NCI-H128 (cell line): ENCODE measurements at regions not wholly inside any gene's neighbourhood (a gene's known extent, or its start where the extent isn't known, plus 50 kb on each side); places are given as distances from the start of the nearest gene placed in this dataset.
"Not testable (repeated sequence)": the region's sequence is repeated elsewhere in the genome, so short reads cannot be mapped to it uniquely, and the experiment has no call there.

ENCODE experiments used
- DNase-seq: peaks from one replicate; lab custom pipeline; 2025; ENCODE audit not compliant: unreplicated experiment; lab: John Stamatoyannopoulos, UW

DNA sequence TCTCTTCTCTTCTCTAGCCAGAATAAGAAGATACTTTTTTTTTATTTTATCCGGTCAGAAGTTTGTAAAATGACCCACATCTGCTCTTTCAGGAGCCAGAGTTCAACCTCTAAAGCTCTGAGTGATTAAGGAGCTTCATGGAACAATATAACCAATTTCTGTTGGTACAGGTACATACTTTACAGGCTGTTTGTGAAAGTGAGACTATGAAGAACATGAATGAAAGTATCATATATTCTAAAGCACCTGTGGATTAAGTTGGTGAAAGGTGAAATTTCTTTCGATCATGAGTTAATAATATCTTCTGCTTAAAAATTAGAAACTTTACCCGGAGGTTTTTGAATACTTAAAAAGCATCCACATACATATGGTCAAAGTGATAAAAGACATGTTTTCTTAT lies 65.2 kb downstream of the DMRT2 start:
- no peak for DNase-seq

DNA sequence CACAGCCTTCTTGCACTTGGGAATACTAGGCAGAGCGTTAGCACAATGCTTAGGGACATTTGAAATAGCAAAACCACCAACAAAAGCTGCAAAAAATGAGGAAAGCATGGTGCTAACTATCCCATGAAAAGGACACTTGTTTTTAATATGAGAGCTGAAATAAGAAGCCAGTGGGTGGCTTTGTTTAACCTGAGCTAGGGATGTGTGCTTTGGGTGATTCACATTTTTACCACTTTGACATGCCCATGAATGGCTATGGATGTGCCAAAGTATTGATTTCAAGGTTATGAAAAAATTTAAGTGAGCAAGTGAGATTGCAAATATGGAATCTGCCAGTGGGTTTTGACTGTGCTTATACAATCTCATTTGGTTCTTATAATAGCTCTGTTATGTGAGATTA lies 67.3 kb downstream of the DMRT2 start:
- no peak for DNase-seq

DNA sequence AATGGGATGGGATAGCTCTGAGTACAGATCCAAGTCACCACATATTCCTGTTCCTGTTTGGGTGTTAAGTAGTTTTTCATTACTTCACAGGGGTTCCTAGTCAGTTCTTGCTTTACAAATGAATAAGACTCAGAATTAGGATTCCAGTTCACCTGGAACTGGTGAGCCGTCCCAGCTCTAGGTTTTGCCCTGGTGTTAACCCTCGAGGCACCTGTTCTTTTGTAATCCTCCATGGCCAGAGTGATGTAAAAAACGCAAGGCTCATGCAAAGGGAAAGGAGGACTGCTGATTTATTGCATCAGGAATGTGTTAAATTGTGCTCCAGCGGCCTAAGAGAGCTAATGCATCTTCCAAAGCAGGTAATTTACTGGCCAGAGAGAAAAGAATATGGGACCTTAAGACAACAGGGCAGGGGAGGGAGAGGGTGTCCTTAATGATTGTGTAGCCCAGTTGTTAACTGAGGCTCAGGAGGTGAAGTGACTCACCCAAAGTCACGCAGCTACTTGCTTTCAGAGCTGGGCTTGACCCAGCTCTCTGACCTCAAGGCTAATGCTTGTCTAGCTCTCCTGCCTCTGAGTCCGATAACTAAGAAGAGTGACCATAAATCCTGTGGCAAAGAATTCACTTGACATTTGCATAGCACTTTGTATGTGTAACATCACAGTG lies 70.5 kb downstream of the DMRT2 start:
- DNase-seq = no peak

DNA sequence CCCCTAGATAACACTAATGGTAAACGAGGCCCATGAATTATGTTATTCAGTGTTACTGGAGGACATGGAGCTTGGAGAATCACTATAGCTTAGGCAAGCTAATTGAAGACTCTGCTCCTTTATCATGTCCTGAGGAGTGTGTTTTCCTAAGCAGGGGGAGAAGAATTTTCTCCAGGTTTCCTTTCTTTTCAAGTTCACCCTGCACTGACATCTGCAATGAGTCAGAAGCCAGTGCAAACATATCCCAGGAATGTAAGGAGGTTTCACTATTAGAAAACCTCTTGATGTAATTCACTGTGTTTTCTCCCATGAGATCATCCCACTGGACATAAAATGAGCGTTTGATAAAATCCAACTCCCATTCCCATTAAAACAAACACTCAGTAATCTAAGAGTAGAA lies 75.6 kb downstream of the DMRT2 start:
- DNase-seq = no peak

DNA sequence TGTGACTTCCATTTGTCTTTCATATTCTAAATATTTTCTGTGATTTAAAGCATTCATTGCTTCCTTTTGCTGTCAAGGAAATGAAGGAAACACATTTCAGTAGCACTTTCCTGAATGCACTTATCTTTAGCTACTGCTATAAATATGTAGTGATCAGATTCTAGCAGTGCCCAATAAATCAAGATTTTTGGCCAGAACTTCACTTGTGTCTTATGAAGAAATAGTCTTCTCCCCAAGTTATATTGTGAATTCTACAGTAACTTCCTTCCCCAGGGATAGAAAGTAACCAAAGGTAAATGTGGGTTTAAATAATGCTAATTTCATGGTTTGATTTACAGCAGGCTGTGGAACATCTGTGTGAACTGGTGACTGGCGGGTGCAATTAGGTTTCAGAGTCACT lies 77.9 kb downstream of the DMRT2 start:
- no peak for DNase-seq

DNA sequence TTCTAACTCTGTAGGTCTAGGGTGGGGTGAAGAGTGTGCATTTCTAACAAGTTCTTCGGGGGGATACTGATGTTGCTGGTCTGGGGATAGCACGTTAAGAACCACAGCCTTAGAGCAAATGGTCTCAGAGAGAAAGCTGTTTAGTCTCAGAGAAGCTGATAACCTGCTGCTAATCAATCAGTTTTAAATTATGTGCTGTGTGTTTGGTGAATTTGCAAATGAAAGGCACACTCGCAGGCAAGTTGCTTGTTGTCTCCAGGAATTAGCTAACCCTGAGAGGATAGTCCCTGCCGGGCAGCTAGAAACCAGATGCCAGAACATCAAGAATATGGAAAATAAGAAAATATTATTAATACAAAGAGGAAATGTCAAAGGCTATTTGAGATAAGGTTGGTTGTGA lies 79.2 kb downstream of the DMRT2 start:
- DNase-seq = no peak

DNA sequence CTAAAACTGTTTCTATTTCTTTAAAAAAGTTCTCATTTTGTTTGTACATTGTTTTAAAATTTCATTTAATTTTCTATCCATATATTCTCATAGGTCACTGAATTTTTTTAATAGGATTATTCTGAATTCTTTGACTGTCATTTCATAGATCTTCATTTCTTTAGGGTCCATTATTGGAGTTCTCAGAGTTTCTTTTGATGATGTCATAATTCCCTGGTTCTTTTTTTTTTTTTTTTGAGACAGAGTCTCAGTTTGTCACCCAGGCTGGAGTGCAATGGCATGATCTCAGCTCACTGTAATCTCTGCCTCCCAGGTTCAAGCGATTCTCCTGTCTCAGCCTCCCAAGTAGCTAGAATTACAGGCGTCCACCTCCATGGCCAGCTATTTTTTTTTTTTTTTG lies 89.9 kb downstream of the DMRT2 start:
- DNase-seq = no peak

DNA sequence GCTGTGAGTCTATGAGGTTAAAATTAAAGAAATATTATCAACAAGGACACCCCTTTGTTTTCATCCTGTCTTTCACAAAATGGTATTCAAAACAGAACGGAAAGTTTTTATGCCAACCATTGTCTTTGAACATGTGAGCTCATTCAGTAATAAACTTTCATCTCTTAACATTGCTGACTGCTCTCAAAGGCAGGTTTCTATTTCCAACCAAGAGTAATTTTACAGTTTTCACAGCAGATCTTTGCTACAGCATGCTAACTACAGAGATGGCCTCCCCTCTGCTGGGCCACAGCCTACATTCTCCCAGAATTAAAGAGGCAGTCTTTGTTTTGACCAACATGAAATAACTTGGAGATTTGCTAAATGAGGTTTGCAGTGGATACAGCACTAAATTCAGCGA lies 101.5 kb downstream of the DMRT2 start:
- DNase-seq = no peak

DNA sequence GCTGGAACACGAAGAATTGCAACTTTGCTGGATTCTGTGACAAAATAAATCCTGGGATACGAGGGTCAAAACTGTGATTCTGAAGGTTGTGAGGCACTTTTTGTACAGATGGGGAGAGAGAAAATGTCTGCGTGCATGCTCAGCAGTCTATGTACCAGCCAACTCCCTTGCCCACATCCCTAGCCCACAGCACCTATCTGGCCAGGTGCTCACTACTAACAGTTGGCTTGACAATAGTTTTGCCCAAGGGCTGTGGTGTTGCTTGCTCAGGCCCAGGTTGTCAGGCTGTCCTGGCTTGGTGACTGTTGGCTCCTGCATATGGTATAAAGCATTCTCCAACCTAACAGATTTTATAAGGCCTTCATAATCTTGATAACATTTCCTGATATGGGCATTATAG lies 102.0 kb downstream of the DMRT2 start:
- DNase-seq = no peak

DNA sequence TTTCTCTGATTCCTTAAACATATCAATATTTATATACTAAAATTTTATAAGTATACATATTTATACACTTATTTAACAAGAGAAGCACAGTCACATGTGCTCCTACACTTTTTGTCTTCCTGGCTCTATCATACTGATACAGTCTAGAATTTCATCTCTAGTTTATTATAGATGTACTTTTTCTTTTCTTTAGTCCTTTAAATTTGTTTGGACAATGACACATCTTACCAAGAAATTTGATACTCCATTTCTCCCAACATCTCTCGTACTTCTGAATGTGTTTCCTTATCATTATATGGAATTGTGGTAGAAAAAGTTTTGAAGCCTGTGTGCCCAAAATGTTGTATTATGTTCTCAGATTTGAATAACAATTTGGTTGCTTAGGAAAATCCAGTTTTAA lies 104.6 kb downstream of the DMRT2 start:
- DNase-seq = no peak

DNA sequence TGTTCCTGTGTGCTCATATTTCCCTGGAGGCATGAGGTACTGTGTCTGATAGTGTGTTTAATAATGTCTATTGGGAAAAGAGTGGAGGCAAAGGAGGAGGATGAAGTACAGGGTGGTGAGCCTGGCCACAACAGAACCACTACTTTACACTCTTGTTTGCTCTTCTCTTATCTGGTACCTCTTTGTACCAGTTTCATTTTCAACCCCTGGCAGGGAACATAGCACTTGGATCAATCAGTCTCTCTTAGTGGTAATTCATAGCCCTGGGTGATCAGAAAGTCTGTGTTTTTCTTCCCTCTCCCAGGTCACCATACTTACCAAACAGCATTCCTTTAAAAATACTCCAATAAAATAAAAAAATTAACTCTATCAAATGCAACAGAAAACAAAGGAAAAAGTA lies 105.4 kb downstream of the DMRT2 start:
- DNase-seq = no peak

DNA sequence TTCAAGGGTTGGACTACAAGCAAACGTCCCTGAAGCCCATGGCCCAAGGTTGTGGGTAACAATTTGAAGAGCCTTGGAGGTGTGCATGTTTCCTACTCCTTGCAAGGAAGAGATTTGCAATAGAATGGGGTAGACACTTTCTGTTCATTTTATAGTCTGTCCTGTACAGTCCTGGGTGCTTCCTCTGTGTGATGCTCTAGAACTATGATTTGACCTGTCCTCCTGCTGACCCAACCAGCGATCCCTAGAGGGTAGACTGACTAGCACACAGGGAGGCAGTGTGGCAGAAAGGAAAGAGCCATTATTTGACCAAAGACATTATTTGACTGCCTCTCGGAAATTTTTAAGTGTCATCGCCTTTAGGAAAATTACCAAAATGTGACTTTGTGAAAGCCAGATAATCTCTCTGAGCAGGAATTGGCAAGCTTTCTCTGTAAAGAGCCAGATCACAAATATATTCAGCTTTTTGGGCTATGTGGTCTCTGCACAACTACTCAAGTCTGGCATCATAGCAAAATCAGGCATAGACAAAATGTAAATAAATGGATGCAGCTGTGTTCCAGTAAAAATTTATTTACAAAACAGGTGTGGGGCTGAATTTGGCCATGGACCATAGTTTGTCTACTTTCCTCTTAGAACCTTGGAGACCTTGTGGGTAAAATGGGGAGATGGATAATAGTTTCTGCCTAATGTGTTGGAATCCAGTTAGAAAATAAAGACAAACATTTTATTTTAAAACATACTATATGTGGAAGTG lies 106.8 kb downstream of the DMRT2 start:
- no peak for DNase-seq

DNA sequence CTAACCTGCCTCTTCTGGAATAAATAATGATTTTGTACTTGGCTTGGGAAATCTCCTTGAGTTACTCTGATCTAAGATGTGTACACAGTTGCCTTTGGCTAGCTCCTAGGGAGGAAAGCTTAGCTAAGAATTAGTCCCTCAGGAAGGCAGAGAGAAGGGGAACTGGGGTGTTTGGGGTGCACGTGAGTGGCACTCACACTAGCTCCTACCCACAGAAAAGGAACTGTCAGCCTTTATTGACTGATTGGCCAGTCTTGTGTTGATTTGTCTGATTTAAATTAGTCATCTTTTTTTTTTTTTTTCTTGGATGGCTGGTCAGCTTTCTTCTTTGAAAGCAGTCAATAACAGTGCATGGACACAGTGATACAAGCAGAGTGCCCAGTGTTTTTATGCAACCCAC lies 107.7 kb downstream of the DMRT2 start:
- DNase-seq = no peak

DNA sequence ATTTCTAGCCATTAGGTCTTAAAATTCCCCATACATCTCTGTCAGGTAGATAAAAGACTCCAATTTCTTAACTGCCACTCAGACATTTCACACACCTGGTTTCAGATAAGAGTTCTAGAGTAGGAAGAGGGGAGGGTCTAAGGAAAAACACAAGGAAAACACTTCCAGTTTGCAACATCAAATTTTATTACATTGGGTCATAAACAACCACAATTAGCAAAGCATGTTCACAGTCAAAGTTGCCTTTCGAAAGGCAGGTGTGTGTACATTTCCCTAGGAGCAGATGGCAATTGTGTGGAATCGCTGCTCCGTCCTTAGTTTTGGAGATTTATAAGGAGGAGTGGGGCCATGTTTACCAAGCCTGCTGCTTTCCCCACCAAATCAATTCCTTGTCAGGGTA lies 120.8 kb downstream of the DMRT2 start:
- no peak for DNase-seq

DNA sequence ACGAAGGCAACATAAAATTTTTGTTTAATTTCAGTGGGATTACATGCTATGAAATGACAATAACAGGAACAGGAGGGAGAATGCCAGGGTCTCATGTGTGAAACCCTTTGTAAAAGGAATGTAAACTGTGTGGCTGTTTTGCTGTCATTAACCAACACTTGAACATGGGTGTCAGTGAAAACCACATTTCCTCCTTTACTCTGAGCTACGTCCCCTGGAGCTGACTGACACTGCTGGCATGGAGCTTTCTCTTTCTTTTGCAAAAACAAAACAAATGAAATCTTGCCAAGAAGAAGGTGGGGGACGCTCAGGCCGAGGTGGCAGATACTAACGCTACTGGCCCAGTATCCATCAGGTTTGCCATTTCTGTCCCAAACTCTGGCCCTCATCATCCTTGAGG lies 121.4 kb downstream of the DMRT2 start:
- DNase-seq = no peak

DNA sequence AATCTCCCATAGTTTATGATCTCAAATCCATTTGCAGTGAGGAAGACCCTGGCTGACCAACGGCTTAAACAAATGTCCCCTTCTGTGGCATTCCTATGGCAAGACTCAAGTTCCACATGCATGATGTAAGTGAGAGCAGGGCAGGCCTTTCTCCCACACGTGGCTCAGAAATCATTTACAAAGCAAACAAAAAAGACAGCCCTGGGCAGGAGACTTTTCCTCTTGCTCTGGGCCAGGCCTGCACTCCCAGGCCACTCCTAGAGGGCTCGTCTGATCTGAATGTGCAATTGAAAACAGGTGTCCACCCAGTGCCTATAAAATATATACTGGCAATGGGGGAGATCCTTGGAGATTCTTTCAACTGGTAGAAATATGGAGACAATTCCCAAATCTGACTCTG lies 123.1 kb downstream of the DMRT2 start:
- DNase-seq = no peak

DNA sequence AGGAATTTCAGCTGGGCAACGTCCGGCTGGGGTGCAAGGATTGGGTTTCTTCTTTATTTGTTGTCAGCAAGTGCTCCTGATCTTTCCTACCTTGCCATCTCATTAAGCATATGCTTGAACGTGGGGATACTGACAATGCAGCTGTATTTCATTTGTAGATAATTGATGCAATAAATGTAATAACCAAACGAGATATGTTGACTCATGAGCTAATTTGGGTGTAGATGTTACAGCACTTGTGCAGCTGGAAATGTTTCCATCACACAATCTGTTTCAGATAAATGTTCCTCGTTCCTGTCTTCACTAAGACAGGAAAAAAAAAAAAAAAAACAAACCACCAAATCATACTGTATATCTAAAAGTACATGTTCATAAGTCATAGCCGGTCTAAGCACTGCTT lies 123.8 kb downstream of the DMRT2 start:
- no peak for DNase-seq

DNA sequence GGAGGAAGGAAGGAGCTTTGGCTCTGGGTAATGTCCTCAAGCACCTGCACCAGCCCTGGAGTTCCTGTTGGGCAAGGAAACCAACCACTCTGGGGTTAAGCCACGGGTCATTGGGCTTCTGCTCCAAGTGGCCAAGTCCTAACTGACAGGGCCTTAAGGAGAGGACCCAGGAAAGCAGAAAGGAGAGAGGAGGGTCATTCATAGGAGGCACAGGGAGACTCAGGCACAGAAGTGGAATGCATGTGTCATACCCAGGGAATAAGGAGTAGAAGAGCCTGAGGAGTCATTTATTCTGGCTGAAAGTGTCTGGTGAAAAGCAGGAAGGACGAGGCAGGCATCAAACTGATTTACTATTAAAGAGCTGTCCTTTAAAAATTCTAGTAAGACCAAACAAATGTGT lies 129.2 kb downstream of the DMRT2 start:
- no peak for DNase-seq

DNA sequence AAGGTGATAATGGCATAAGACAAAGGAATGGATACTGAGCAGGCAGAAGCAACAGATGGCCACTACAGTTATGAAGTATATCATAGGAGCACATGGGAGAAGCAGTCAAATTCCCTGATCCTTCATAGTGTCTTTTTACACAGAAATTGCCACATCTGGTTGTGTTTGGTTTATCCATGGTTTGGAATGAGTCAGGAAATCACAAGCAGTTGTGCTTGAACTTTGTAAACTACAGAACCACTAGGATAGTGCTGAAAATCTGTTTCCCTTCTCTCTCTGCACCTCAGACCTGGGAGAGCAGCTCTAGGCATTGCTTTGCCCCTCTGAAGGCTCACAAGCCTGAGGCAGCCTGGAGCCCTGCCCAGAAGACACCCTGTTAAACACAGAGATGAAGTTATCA lies 134.0 kb downstream of the DMRT2 start:
- DNase-seq = no peak

DNA sequence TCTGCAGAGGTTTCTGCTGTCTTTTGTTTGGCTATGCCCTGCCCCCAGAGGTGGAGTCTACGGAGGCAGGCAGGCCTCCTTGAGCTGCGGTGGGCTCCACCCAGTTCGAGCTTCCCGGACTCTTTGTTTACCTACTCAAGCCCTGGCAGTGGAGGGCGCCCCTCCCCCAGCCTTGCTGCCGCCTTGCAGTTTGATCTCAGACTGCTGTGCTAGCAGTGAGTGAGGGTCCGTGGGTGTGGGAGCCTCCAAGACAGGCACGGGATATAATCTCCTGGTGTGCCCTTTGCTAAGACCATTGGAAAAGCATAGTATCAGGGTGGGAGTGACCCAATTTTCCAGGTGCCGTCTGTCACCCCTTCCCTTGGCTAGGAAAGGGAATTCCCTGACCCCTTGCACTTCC lies 137.0 kb downstream of the DMRT2 start:
- DNase-seq = not testable (repeated sequence)

DNA sequence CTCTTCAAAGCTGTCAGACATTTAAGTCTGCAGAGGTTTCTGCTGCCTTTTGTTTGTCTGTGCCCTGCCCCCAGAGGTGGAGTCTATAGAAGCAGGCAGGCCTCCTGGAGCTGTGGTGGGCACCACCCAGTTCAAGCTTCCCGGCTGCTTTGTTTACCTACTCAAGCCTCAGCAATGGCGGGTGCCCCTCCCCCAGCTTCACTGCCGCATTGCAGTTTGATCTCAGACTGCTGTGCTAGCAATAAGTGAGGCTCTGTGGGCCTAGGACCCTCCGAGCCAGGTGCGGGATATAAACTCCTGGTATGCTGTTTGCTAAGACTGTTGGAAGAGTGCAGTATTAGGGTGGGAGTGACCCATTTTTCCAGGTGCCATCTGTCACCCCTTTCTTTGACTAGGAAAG lies 145.5 kb downstream of the DMRT2 start:
- DNase-seq = not testable (repeated sequence)

DNA sequence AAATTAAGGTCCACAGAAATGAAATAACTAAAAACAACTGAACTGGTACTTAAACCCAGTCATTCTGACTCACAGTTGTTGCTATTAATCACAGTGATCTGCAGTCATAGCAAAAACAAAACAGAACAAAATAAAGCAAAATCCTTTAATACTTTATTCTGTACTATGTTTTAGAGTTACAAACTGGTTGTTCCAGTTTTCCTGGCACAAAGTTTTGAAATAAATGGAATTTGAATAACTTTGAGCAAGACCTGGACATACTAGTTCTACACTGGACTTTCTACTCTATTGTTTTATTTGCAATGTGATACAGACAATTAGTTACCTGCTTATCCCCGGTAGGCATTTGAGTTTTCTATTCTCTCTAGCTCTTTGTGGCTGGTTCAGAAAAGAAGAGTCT lies 147.9 kb downstream of the DMRT2 start:
- no peak for DNase-seq

DNA sequence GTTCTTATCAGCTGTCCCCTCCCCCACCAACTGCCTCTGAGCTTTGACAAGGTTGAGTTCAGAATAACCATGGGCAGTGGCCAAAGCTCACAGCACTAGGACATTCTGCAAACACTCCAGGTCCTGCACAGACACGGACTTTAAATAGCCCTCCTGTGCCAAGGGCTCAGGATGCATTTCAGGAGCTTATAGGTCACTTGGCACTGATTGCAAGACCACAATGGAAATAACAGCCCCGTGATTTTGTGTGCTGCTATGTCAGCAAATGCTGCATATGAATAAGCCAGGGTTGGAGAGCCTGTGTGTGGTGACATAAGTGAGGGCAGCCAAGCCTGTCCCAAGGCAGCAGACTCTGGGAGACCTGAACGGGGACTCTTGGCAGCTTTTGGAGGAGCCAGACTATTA lies 150.7 kb downstream of the DMRT2 start:
- no peak for DNase-seq
